Uterus (tissue), 3 donors: ENCODE measurements at regions not wholly inside any gene's neighbourhood (a gene's known extent, or its start where the extent isn't known, plus 50 kb on each side); places are given as distances from the start of the nearest gene placed in this dataset.

Experiments used
- DNase-seq, 2 donors: peaks; one replicate each; pipeline ENCODE4 v3.0.0-alpha.2; 2019 to 2020
- H3K27ac ChIP-seq, 2 donors: fragments of 200-600 bp; sonication (generic); 1 replicate in 1 of 2; 2 replicates in 1 of 2; pipeline ENCODE4 v1.5.1; 2016 to 2018
- H3K27me3 ChIP-seq, 2 donors: fragments of 200-600 bp; sonication (generic); one replicate each; pipeline ENCODE4 v1.5.1; 2018 to 2019; ENCODE audit warnings: control low read depth in 1 of 2
- H3K36me3 ChIP-seq, 2 donors: fragments of 200-600 bp; sonication (generic); one replicate each; pipeline ENCODE4 v1.5.1; 2019; ENCODE audit warnings: control low read depth in 1 of 2
- H3K4me1 ChIP-seq, 2 donors: fragments of 200-600 bp; sonication (generic); one replicate each; pipeline ENCODE4 v1.5.1; 2018 to 2019; ENCODE audit warnings: control low read depth in 1 of 2
- H3K4me3 ChIP-seq, 2 donors: fragments of 200-600 bp; sonication (generic); 1 replicate in 1 of 2; 2 replicates in 1 of 2; pipeline ENCODE4 v1.5.1; 2018 to 2019; ENCODE audit warnings: mild to moderate bottlenecking in 1 of 2
- H3K9me3 ChIP-seq, 2 donors: fragments of 200-600 bp; sonication (generic); one replicate each; pipeline ENCODE4 v1.5.1; 2019; ENCODE audit warnings: control low read depth in 1 of 2
- CTCF ChIP-seq, 4 experiments: fragments of 200-600 bp in 2 of 4; fragments of 450-650 bp in 2 of 4; sonication (generic) in 2 of 4; IDR thresholded peaks; one replicate each; pipeline ENCODE4 v1.5.1; 2016 to 2019; ENCODE audit warnings: antibody characterized with exemption in 4 of 4, mild to moderate bottlenecking in 2 of 4, moderate library complexity in 1 of 4
- POLR2A ChIP-seq, 2 donors: fragments of 450-650 bp; IDR thresholded peaks; one replicate each; pipeline ENCODE4 v1.6.1; 2016; ENCODE audit warnings: antibody characterized with exemption in 2 of 2, mild to moderate bottlenecking in 1 of 2, moderate library complexity in 1 of 2
- intact Hi-C: fragments of 100-400 bp; cut with DNase I; formaldehyde crosslinking; loops from one replicate; pipeline ENCODE4 v1.15.1; 2023; ENCODE audit warnings: low total_unique reads
- donor health status: DM: yes; HTN: yes; CAD: no.

DNA sequence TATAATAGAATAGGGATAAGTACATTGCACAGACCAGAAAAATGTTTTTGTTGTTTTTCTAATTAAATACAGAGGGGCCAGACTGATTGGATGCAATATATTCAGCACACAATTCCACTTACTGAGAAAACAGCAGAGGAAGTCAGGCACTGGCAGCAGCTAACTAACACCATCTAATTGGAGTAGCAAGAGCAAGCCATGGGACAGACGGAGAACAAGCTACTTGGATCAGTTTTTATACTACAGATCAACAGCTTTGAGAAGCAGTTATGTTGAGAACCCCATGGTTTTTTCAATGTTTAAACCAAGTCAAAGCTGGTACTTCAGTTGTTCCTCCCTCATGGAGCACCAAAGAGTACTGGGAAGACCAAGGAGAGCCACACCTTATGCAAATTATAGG lies 1249.4 kb downstream of the LRFN5 start:
- no peaks in the 10 kb centered on the region for H3K9me3 ChIP-seq
- H3K27me3 ChIP-seq, result no peaks in the 10 kb centered on the region
- no peaks in the 10 kb centered on the region for H3K4me1 ChIP-seq
- H3K27ac ChIP-seq, result no peak overlapping the region
- no peak overlapping the region for H3K4me3 ChIP-seq
- no peak for TF ChIP-seq POLR2A (IDR thresholded peaks at IDR 0.05)
- TF ChIP-seq CTCF (IDR thresholded peaks at IDR 0.05), result no peak
- H3K36me3 ChIP-seq, result no peaks in the 10 kb centered on the region
- intact Hi-C loops, result no loop called here
- DNase-seq, result no peak

DNA sequence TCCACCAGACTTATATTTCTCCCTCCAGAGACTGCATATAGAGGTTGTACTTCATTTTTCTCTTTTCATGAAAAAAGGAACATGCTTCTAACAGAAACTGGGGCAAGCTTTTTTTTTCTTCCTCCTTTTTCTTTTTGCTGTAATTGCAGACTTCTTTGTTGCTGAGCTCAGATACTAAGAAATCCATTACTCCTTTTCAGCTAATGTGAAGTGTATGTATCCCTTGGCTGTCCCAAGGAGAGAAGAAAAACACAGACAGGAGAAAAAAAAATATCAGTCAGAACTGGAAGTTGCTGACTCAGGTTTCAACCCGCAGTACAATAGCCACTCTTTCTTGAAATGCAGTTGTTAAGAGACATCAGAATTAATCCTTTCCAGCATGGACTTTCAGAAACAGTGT lies 1248.4 kb downstream of the LRFN5 start:
- no peak for TF ChIP-seq CTCF (IDR thresholded peaks at IDR 0.05)
- no peak for TF ChIP-seq POLR2A (IDR thresholded peaks at IDR 0.05)
- H3K36me3 ChIP-seq, result no peaks in the 10 kb centered on the region
- H3K27ac ChIP-seq, result no peak overlapping the region
- H3K4me3 ChIP-seq, result no peak overlapping the region
- intact Hi-C loops, result no loop called here
- no peaks in the 10 kb centered on the region for H3K4me1 ChIP-seq
- DNase-seq, result no peak
- no peaks in the 10 kb centered on the region for H3K9me3 ChIP-seq
- no peaks in the 10 kb centered on the region for H3K27me3 ChIP-seq

- Histone ChIP-seq H3K4me3 (no peak overlapping the region), H3K4me1 (no peaks in the 10 kb centered on the region), H3K27ac (no peak overlapping the region), H3K36me3 (no peaks in the 10 kb centered on the region), H3K9me3 (no peaks in the 10 kb centered on the region), H3K27me3 (no peaks in the 10 kb centered on the region)
- intact Hi-C loops, result no loop called here
- TF ChIP-seq POLR2A (IDR thresholded peaks at IDR 0.05), result no peak
- TF ChIP-seq CTCF (IDR thresholded peaks at IDR 0.05), result no peak
- no peak for DNase-seq
Measured at GRCh38 chr14:42854061-42854460, 1247.4 kb downstream of the LRFN5 start.

DNA sequence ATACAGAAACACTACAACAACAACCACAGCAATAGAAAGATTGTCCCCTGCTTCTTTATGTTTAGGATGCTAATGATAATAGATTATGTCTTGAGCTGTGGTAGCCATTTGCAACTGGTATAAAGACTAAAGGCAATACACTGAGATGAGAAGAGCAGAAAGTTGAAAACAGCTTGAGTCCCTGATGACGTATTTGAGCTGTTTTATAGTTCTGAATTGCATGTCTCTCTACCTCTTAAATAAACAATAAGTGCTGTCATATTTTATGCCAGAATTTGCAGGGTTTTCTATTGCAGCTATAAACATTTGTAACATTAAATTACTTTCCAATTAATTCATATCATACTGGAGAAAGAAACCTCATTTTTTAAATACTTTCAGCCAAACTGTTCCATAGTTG lies 1242.0 kb downstream of the LRFN5 start:
- TF ChIP-seq CTCF (IDR thresholded peaks at IDR 0.05), result no peak
- no peak for TF ChIP-seq POLR2A (IDR thresholded peaks at IDR 0.05)
- H3K27ac ChIP-seq, result no peak overlapping the region
- intact Hi-C loops, result no loop called here
- no peaks in the 10 kb centered on the region for H3K27me3 ChIP-seq
- H3K9me3 ChIP-seq, result no peaks in the 10 kb centered on the region
- H3K4me1 ChIP-seq, result no peaks in the 10 kb centered on the region
- no peak overlapping the region for H3K4me3 ChIP-seq
- no peaks in the 10 kb centered on the region for H3K36me3 ChIP-seq
- DNase-seq, result no peak

DNA sequence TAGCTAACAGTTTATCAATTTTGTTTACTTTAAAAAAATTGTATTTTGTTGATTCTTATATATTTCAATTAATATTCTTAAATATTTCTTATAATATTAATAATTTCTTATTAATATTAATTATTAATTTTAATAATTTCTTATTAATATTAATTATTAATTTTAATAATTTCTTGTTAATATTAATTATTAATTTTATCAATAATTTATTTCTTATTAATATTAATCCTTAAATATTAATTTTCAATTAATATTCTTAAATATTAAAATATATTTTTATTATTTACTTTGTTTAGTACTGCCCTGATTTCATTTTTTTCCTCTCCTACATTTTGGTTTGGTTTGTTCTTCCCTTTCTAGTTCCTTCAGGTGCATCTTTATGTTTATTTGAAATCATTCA lies 1208.1 kb downstream of the LRFN5 start:
- Histone ChIP-seq H3K4me1 (no peaks in the 10 kb centered on the region), H3K27me3 (no peaks in the 10 kb centered on the region), H3K9me3 (no peaks in the 10 kb centered on the region), H3K27ac (no peak overlapping the region), H3K4me3 (no peak overlapping the region), H3K36me3 (no peaks in the 10 kb centered on the region)
- intact Hi-C loops, result no loop called here
- no peak for DNase-seq
- TF ChIP-seq POLR2A (IDR thresholded peaks at IDR 0.05) (no peak), CTCF (IDR thresholded peaks at IDR 0.05) (no peak)
